Caco-2 (cell line): ENCODE measurements at regions not wholly inside any gene's neighbourhood (a gene's known extent, or its start where the extent isn't known, plus 50 kb on each side); places are given as distances from the start of the nearest gene placed in this dataset.

ENCODE experiments used
- BruUV-seq: library from RNA; stranded (reverse); fragments of 400-500 nt; replicated peaks from 2 replicates; lab custom pipeline; 2021; lab: Mats Ljungman, UMichigan
- CTCF ChIA-PET: fragments of 300-600 bp; sonication (Branson Sonifier 250); formaldehyde crosslinking; loops from one replicate; lab custom pipeline; 2022; ENCODE audit warnings: antibody characterized with exemption; lab: Charles Lee
- POLR2A ChIA-PET: fragments of 300-600 bp; sonication (Branson Sonifier 250); formaldehyde crosslinking; loops from one replicate; lab custom pipeline; 2022; ENCODE audit warnings: antibody characterized with exemption; lab: Charles Lee
- DNase-seq, 2 experiments: peaks; one replicate each; pipeline versions ENCODE4 v3.0.0 to v3.0.0-alpha.2; 2020 to 2022
- H3K27me3 ChIP-seq: replicated peaks from 2 replicates; pipeline ENCODE4 v1.6.0; 2011; ENCODE audit warnings: low read length; ENCODE audit not compliant: control insufficient read depth, insufficient read depth
- H3K36me3 ChIP-seq: 2 replicates; pipeline ENCODE4 v1.5.1; 2011; ENCODE audit warnings: low read length; ENCODE audit not compliant: control insufficient read depth, insufficient read depth
- H3K4me1 ChIP-seq: fragments of 250-450 bp; sonication (Bioruptor Pico); 2 replicates; pipeline ENCODE4 v1.5.1; 2020; ENCODE audit warnings: mild to moderate bottlenecking
- H3K4me3 ChIP-seq: 2 replicates; pipeline ENCODE4 v1.5.1; 2011; ENCODE audit warnings: low read depth, mild to moderate bottlenecking, control low read depth, low read length
- H3K9me3 ChIP-seq: fragments of 250-450 bp; sonication (Bioruptor Pico); 2 replicates; pipeline ENCODE4 v1.5.1; 2020; ENCODE audit warnings: mild to moderate bottlenecking, moderate library complexity
- H3K27ac Mint-ChIP-seq: one replicate; pipeline ENCODE4 v1.8.0; 2022; ENCODE audit warnings: mixed read lengths; ENCODE audit not compliant: unreplicated experiment
- H3K27me3 Mint-ChIP-seq: one replicate; pipeline ENCODE4 v1.8.0; 2022; ENCODE audit warnings: mixed read lengths; ENCODE audit not compliant: insufficient read depth, unreplicated experiment
- H3K36me3 Mint-ChIP-seq: one replicate; pipeline ENCODE4 v1.8.0; 2022; ENCODE audit warnings: mild to moderate bottlenecking, mixed read lengths; ENCODE audit not compliant: insufficient read depth, unreplicated experiment
- H3K4me1 Mint-ChIP-seq: one replicate; pipeline ENCODE4 v1.8.0; 2022; ENCODE audit warnings: low read depth, mixed read lengths; ENCODE audit not compliant: unreplicated experiment
- H3K4me3 Mint-ChIP-seq: one replicate; pipeline ENCODE4 v1.8.0; 2022; ENCODE audit warnings: mild to moderate bottlenecking, moderate library complexity, mixed read lengths; ENCODE audit not compliant: unreplicated experiment
- H3K9me3 Mint-ChIP-seq: one replicate; pipeline ENCODE4 v1.8.0; 2022; ENCODE audit warnings: mixed read lengths; ENCODE audit not compliant: unreplicated experiment
- intact Hi-C: fragments of 100-400 bp; cut with micrococcal nuclease; formaldehyde crosslinking; loops from one replicate; pipeline ENCODE4 v1.10.0; 2022; ENCODE audit not compliant: unreplicated experiment
- TF ChIP-seq, protein P1 (sequence below), 2 experiments: fragments of 200-600 bp in 1 of 2; IDR thresholded peaks; 1 replicate in 1 of 2; 2 replicates in 1 of 2; pipeline versions ENCODE4 v1.5.1 to v1.8.0; 2011 to 2022; ENCODE audit warnings: antibody characterized with exemption in 1 of 2, control low read depth in 1 of 2, inconsistent platforms in 1 of 2, low read depth in 1 of 2, low read length in 1 of 2, mild to moderate bottlenecking in 1 of 2, moderate library complexity in 1 of 2; ENCODE audit not compliant: insufficient read depth in 1 of 2, severe bottlenecking in 1 of 2, unreplicated experiment in 1 of 2

DNA sequence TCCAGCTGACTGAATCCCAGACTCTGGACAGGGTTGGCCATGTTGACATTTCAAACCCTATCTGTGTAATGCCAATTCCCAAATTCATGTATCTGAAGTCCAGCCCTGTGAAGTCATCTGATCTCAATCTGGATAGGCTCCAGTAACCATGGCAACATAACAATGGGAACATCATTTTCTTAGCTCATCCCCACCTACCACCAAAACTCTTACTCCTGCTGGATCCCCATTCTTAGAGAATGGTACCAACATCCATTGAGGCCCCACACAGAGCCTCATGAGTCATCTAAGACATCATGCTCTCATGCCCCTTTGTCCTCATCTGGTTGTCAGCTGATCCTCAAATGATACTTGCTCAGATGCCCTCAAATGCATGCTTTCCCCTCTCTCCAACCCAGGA is 58.9 kb upstream of the TEX51 start:
- CTCF ChIA-PET, result no interaction called here
- no peaks in the 10 kb centered on the region for H3K9me3 Mint-ChIP-seq

DNA sequence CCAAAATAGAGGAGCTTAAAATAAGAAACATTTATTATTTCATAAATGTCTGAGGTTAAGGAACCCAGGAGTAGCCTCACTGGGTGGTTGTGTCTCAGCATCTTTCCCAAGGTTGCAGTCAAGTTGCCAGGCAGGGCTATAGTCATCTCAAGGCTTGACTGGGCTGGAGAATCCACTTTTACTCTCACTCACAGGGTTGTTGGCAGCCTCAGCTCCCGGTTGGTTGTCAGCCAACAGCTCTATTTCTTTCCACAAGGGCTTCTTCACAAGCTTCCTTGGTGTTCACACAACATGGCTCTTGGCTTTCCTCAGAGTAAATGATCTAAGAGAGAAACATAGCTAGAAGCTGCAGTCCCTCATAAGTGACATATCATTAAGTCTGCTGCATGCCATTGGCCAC is 55.6 kb upstream of the TEX51 start:
- Mint-ChIP-seq H3K36me3 (no peaks in the 10 kb centered on the region), H3K4me3 (no peak overlapping the region), H3K27me3 (peaks cover 28% of the 10 kb centered on the region), H3K4me1 (no peaks in the 10 kb centered on the region), H3K27ac (no peak overlapping the region), H3K9me3 (no peaks in the 10 kb centered on the region)
- BruUV-seq, result no TSS peak
- no peak for DNase-seq
- CTCF ChIA-PET, result no interaction called here
- Histone ChIP-seq H3K27me3 (no peaks in the 10 kb centered on the region), H3K36me3 (no peaks in the 10 kb centered on the region), H3K4me1 (no peaks in the 10 kb centered on the region), H3K9me3 (no peaks in the 10 kb centered on the region), H3K4me3 (no peak overlapping the region)
- POLR2A ChIA-PET, result no interaction called here
- intact Hi-C loops, result no loop called here
- TF ChIP-seq, protein P1, sequence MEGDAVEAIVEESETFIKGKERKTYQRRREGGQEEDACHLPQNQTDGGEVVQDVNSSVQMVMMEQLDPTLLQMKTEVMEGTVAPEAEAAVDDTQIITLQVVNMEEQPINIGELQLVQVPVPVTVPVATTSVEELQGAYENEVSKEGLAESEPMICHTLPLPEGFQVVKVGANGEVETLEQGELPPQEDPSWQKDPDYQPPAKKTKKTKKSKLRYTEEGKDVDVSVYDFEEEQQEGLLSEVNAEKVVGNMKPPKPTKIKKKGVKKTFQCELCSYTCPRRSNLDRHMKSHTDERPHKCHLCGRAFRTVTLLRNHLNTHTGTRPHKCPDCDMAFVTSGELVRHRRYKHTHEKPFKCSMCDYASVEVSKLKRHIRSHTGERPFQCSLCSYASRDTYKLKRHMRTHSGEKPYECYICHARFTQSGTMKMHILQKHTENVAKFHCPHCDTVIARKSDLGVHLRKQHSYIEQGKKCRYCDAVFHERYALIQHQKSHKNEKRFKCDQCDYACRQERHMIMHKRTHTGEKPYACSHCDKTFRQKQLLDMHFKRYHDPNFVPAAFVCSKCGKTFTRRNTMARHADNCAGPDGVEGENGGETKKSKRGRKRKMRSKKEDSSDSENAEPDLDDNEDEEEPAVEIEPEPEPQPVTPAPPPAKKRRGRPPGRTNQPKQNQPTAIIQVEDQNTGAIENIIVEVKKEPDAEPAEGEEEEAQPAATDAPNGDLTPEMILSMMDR (IDR thresholded peaks at IDR 0.05; ENCODE audit: insufficient read depth in 1 of 2, low read depth in 1 of 2, low read length in 1 of 2, severe bottlenecking in 1 of 2, unreplicated experiment in 1 of 2), result no peak

More for the DNA sequence above, 58.9 kb upstream of the TEX51 start:
- Mint-ChIP-seq H3K4me1 (no peaks in the 10 kb centered on the region), H3K36me3 (no peaks in the 10 kb centered on the region), H3K4me3 (no peak overlapping the region), H3K27me3 (peaks cover 17% of the 10 kb centered on the region), H3K27ac (no peak overlapping the region)
- Histone ChIP-seq H3K9me3 (no peaks in the 10 kb centered on the region), H3K4me1 (no peaks in the 10 kb centered on the region), H3K36me3 (no peaks in the 10 kb centered on the region), H3K4me3 (no peak overlapping the region), H3K27me3 (no peaks in the 10 kb centered on the region)
- TF ChIP-seq, protein P1 (IDR thresholded peaks at IDR 0.05; ENCODE audit: insufficient read depth in 1 of 2, low read depth in 1 of 2, low read length in 1 of 2, severe bottlenecking in 1 of 2, unreplicated experiment in 1 of 2), result no peak
- DNase-seq, result no peak
- intact Hi-C loops, result no loop called here
- BruUV-seq, result no TSS peak
- POLR2A ChIA-PET, result no interaction called here

- Mint-ChIP-seq H3K4me1 (no peaks in the 10 kb centered on the region), H3K27me3 (peaks cover 19% of the 10 kb centered on the region), H3K27ac (no peak overlapping the region), H3K36me3 (no peaks in the 10 kb centered on the region), H3K9me3 (no peaks in the 10 kb centered on the region), H3K4me3 (no peak overlapping the region)
- intact Hi-C loops, result no loop called here
- no peaks in the 10 kb centered on the region for H3K36me3 ChIP-seq
- no peaks in the 10 kb centered on the region for H3K27me3 ChIP-seq
- TF ChIP-seq, protein P1 (IDR thresholded peaks at IDR 0.05; ENCODE audit: insufficient read depth in 1 of 2, low read depth in 1 of 2, low read length in 1 of 2, severe bottlenecking in 1 of 2, unreplicated experiment in 1 of 2), result no peak
- no peaks in the 10 kb centered on the region for H3K4me1 ChIP-seq
- H3K4me3 ChIP-seq, result no peak overlapping the region
- no TSS peak for BruUV-seq
- POLR2A ChIA-PET, result no interaction called here
- CTCF ChIA-PET, result no interaction called here
- no peaks in the 10 kb centered on the region for H3K9me3 ChIP-seq
- no peak for DNase-seq
Observed at GRCh38 chr2:126846241-126846640, 52.4 kb upstream of the TEX51 start.
